ENCODE measurements at regions not wholly inside any gene's neighbourhood (a gene's known extent, or its start where the extent isn't known, plus 50 kb on each side); places are given as distances from the start of the nearest gene placed in this dataset.

DNA sequence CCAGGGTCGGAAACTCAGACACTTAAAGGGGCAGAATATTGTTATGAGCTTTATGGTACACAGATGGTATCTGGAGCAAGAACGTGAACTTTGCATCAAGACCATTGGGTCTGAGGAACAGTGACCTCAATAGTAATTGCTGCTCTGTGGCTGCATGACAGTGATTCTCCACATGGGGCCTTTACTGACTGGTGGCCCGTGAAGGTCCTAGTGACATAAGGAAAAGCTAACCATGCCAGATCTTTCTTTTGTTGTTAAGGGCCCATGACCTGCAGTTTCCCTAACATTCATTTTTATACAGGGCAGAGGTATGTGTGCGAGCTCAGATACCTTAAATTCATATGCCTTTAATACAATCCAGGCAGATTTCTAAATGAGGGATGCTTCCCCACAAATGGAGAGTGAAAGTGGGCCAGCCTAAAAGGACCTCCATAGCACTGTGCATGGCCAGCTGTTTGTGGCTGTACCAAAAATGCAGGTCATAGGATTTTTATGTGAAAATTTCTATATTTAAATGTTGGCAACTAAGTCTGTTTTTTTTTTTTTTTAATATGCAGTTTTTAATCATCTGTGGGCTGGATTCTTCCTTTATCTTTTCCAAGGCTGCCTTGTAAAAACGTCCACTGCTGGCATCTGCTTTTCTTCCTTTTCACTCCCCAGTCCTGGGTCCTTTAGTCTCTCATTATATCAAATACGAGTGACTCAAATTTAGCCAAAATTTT is 188.0 kb upstream of the IL12A start:
- TF ChIP-seq, protein P1, sequence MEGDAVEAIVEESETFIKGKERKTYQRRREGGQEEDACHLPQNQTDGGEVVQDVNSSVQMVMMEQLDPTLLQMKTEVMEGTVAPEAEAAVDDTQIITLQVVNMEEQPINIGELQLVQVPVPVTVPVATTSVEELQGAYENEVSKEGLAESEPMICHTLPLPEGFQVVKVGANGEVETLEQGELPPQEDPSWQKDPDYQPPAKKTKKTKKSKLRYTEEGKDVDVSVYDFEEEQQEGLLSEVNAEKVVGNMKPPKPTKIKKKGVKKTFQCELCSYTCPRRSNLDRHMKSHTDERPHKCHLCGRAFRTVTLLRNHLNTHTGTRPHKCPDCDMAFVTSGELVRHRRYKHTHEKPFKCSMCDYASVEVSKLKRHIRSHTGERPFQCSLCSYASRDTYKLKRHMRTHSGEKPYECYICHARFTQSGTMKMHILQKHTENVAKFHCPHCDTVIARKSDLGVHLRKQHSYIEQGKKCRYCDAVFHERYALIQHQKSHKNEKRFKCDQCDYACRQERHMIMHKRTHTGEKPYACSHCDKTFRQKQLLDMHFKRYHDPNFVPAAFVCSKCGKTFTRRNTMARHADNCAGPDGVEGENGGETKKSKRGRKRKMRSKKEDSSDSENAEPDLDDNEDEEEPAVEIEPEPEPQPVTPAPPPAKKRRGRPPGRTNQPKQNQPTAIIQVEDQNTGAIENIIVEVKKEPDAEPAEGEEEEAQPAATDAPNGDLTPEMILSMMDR (IDR thresholded peaks at IDR 0.05), result no peak
- no peak for TF ChIP-seq POLR2A (IDR thresholded peaks at IDR 0.05)
